NT2/D1 (cell line): ENCODE measurements at regions not wholly inside any gene's neighbourhood (a gene's known extent, or its start where the extent isn't known, plus 50 kb on each side); places are given as distances from the start of the nearest gene placed in this dataset.

Experiments used
- SUZ12 ChIP-seq: IDR thresholded peaks from 2 replicates; pipeline ENCODE4 v1.6.1; 2011; ENCODE audit not compliant: insufficient read length, insufficient read depth; ENCODE audit errors: extremely low read depth
- YY1 ChIP-seq: IDR thresholded peaks from 2 replicates; pipeline ENCODE4 v1.6.1; 2011; ENCODE audit not compliant: insufficient read length, insufficient read depth
- ZNF274 ChIP-seq: IDR thresholded peaks from 2 replicates; pipeline ENCODE4 v1.6.1; 2011; ENCODE audit warnings: mild to moderate bottlenecking, low read depth, low read length

GRCh38 chr7:37571806-37572205 is 111.8 kb upstream of the GPR141 start:
- TF ChIP-seq SUZ12 (no peak), ZNF274 (no peak), YY1 (no peak)
